Activated CD8-positive, alpha-beta memory T cell treated with anti-CD3 and anti-CD28 coated beads, Interleukin-2, amount 10 ng/mL, durations not matched to agents 7 days and 5 days (primary cell): ENCODE measurements at regions not wholly inside any gene's neighbourhood (a gene's known extent, or its start where the extent isn't known, plus 50 kb on each side); places are given as distances from the start of the nearest gene placed in this dataset.
"Not testable (repeated sequence)": the region's sequence is repeated elsewhere in the genome, so short reads cannot be mapped to it uniquely, and the experiment has no call there.

Experiments used
- ATAC-seq: fragments of 150-1000 bp; cut with Tn5 transposase; one replicate; pipeline ENCODE4 v1.10.0; 2021; ENCODE audit warnings: moderate library complexity
- CTCF ChIA-PET: fragments of 350-600 bp; sonication (Branson Sonifier 250); formaldehyde crosslinking; loops from one replicate; lab custom pipeline; 2021; ENCODE audit warnings: antibody characterized with exemption; lab: Charles Lee
- DNase-seq: peaks from one replicate; pipeline ENCODE4 v3.0.0-alpha.2; 2020
- H3K27ac Mint-ChIP-seq: one replicate; pipeline ENCODE4 v1.8.0; 2021; ENCODE audit warnings: mild to moderate bottlenecking, mixed read lengths
- H3K27me3 Mint-ChIP-seq: one replicate; pipeline ENCODE4 v1.8.0; 2021; ENCODE audit warnings: mixed read lengths
- H3K36me3 Mint-ChIP-seq: one replicate; pipeline ENCODE4 v1.8.0; 2021; ENCODE audit warnings: mild to moderate bottlenecking, mixed read lengths
- H3K4me1 Mint-ChIP-seq: one replicate; pipeline ENCODE4 v1.8.0; 2021; ENCODE audit warnings: mixed read lengths
- H3K4me3 Mint-ChIP-seq: one replicate; pipeline ENCODE4 v1.8.0; 2021; ENCODE audit warnings: mild to moderate bottlenecking, moderate library complexity, mixed read lengths
- H3K9me3 Mint-ChIP-seq: one replicate; pipeline ENCODE4 v1.8.0; 2022; ENCODE audit warnings: low read depth, mixed read lengths

GRCh38 chr20:39725513-39725912 is 763.4 kb downstream of the DHX35 start:
- H3K36me3 Mint-ChIP-seq, H3K4me1 Mint-ChIP-seq, H3K4me3 Mint-ChIP-seq, CTCF ChIA-PET, DNase-seq, H3K27ac Mint-ChIP-seq, ATAC-seq, H3K27me3 Mint-ChIP-seq: not testable (repeated sequence)
- H3K9me3 Mint-ChIP-seq, result peaks cover 17% of the 10 kb centered on the region

- Mint-ChIP-seq H3K4me1 (no peaks in the 10 kb centered on the region), H3K36me3 (no peaks in the 10 kb centered on the region), H3K27me3 (no peaks in the 10 kb centered on the region), H3K27ac (no peak overlapping the region), H3K4me3 (no peak overlapping the region), H3K9me3 (no peaks in the 10 kb centered on the region)
- ATAC-seq (no peak), DNase-seq (no peak)
- CTCF ChIA-PET, result no interaction called here
Observed at GRCh38 chr20:39719293-39719692, 757.1 kb downstream of the DHX35 start.

- no peaks in the 10 kb centered on the region for H3K4me1 Mint-ChIP-seq
- H3K27me3 Mint-ChIP-seq, result no peaks in the 10 kb centered on the region
- CTCF ChIA-PET, result no interaction called here
- no peaks in the 10 kb centered on the region for H3K36me3 Mint-ChIP-seq
- no peak overlapping the region for H3K4me3 Mint-ChIP-seq
- no peak overlapping the region for H3K27ac Mint-ChIP-seq
- no peak for DNase-seq
- ATAC-seq, result no peak
- no peaks in the 10 kb centered on the region for H3K9me3 Mint-ChIP-seq
Observed at GRCh38 chr20:39717936-39718335, 755.8 kb downstream of the DHX35 start.

- Mint-ChIP-seq H3K36me3 (no peaks in the 10 kb centered on the region), H3K4me3 (no peak overlapping the region), H3K27me3 (no peaks in the 10 kb centered on the region), H3K4me1 (no peaks in the 10 kb centered on the region), H3K9me3 (no peaks in the 10 kb centered on the region), H3K27ac (no peak overlapping the region)
- DNase-seq (no peak), ATAC-seq (no peak)
- CTCF ChIA-PET, result no interaction called here
Observed at GRCh38 chr20:39716796-39717341, 754.7 kb downstream of the DHX35 start.

GRCh38 chr20:39713076-39713840 is 751.1 kb downstream of the DHX35 start:
- Mint-ChIP-seq H3K27ac (no peak overlapping the region), H3K9me3 (no peaks in the 10 kb centered on the region), H3K4me1 (no peaks in the 10 kb centered on the region), H3K4me3 (no peak overlapping the region), H3K36me3 (no peaks in the 10 kb centered on the region), H3K27me3 (no peaks in the 10 kb centered on the region)
- CTCF ChIA-PET, result no interaction called here
- no peak for DNase-seq
- ATAC-seq, result no peak

DNA sequence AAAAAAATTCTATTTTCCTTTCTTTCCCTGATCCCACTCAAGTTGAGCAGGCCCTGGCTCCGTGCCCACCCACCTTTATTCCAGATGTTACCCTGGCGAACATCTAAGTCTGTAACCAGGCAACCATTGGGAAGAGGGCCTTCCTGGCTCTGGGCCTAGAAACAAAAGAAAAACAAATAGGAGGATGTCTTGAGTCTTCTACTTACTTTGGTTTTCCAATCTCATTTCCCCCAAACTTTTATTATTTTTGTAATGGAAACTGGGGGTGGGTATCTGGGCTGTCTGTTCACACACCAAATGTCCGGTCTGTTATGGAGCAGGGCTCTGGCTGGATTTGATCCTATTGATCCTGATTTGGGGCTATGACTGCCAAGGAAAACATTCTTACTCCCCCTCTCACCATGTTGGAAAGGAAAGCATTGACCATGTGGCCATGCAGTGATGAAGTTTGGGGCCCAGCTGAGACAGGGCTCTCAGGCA is 744.1 kb downstream of the DHX35 start:
- no peak overlapping the region for H3K4me3 Mint-ChIP-seq
- H3K9me3 Mint-ChIP-seq, result no peaks in the 10 kb centered on the region
- ATAC-seq (no peak), DNase-seq (no peak)
- H3K27ac Mint-ChIP-seq, result no peak overlapping the region
- no peaks in the 10 kb centered on the region for H3K4me1 Mint-ChIP-seq
- H3K36me3 Mint-ChIP-seq, result no peaks in the 10 kb centered on the region
- CTCF ChIA-PET, result no interaction called here
- no peaks in the 10 kb centered on the region for H3K27me3 Mint-ChIP-seq

DNA sequence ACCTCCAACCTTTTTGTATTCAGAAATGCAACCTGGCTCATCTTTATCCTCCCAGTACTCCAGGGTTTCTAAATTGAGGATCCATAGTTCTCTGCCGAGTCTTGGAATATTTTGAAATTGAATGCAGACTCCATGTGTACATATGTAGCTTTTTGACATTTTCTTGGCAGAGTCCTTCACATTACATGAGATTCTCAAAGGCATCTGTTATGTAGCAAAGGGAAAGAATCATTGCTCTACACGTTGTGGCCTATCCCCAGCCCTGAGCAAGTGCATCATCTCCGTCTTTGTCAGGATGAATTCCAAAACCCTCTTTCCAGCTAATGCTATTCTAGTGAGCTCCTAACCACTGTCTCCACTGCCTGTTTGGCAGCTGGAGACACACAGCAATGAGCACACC is 742.9 kb downstream of the DHX35 start:
- DNase-seq (no peak), ATAC-seq (no peak)
- Mint-ChIP-seq H3K9me3 (no peaks in the 10 kb centered on the region), H3K27ac (no peak overlapping the region), H3K36me3 (no peaks in the 10 kb centered on the region), H3K4me1 (no peaks in the 10 kb centered on the region), H3K4me3 (no peak overlapping the region), H3K27me3 (no peaks in the 10 kb centered on the region)
- CTCF ChIA-PET, result no interaction called here

DNA sequence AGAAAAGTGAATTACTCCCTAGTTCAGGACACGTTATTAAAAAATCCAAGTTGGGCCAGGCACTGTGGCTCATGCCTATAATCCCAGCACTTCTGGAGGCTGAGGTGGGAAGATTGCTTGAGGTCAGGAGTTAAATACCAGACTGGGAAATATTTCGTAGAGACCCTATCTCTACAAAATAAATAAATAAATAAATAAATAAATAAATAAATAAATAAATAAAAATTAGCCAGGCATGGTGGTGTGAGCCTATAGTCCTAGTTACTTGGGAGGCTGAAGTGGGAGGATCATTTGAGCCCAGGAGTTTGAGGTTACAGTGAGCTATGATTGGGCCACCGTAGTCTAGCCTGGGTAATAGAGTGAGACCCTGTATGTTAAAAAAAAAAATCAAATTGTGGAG is 741.2 kb downstream of the DHX35 start:
- ATAC-seq, DNase-seq, H3K4me1 Mint-ChIP-seq, H3K27me3 Mint-ChIP-seq, H3K4me3 Mint-ChIP-seq, H3K36me3 Mint-ChIP-seq, H3K9me3 Mint-ChIP-seq, H3K27ac Mint-ChIP-seq, CTCF ChIA-PET: not testable (repeated sequence)

DNA sequence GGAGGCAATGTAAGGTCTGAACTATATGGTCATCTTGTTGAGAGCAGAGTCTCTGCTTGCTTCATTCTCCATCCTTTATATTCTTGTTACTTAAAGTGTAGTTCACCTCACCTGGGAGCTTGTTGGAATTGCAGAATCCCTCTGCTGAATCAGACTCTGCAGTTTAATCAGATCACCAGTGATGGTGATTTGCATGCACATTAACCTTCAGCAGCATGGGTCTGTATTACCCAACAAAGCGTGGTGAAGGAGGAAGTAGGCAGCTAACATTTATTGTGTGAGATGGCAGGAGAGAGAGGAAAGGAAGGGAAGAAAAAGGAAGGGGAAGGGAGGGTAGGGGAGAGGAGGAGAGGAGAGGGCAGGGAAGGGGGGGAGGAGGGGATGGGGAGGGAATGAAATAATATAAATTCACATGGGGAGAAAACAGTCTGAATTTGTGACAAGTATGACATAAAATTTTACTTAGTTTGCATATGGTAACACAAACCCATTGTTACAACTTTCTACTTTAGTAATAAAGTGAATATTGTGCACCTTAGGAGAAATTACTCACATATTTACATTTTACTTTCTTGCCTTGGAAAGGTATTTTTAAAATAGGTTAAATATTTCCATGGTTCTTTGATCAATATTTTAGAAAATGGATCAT is 740.7 kb downstream of the DHX35 start:
- Mint-ChIP-seq H3K36me3 (no peaks in the 10 kb centered on the region), H3K27me3 (no peaks in the 10 kb centered on the region), H3K4me3 (no peak overlapping the region), H3K27ac (no peak overlapping the region), H3K4me1 (no peaks in the 10 kb centered on the region), H3K9me3 (no peaks in the 10 kb centered on the region)
- CTCF ChIA-PET, result no interaction called here
- DNase-seq, result no peak
- ATAC-seq, result no peak

DNA sequence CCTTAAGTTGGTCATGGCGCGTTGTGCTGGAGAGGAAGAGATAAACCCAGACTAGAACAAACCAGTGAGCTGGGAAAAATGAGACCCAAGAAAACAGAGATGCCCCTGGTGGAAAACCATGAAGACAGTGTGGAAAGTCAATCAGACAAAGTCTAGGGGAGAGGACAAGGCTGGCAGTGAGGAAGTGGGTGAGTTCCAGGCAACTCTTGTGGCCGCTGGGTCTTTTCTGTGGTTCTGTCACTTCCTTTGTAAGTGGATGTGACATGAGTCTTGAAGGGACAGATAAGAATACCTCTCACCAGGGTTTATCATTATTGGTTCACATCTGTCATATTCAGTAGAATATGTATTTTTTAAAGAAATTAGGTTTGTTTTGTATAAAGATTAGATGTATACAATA is 738.4 kb downstream of the DHX35 start:
- Mint-ChIP-seq H3K36me3 (no peaks in the 10 kb centered on the region), H3K4me3 (no peak overlapping the region), H3K27me3 (no peaks in the 10 kb centered on the region), H3K4me1 (no peaks in the 10 kb centered on the region), H3K27ac (no peak overlapping the region), H3K9me3 (no peaks in the 10 kb centered on the region)
- DNase-seq (no peak), ATAC-seq (no peak)
- CTCF ChIA-PET, result no interaction called here

GRCh38 chr20:39699166-39699725 is 737.1 kb downstream of the DHX35 start:
- Mint-ChIP-seq H3K9me3 (no peaks in the 10 kb centered on the region), H3K4me1 (no peaks in the 10 kb centered on the region), H3K36me3 (no peaks in the 10 kb centered on the region), H3K4me3 (no peak overlapping the region), H3K27me3 (no peaks in the 10 kb centered on the region), H3K27ac (no peak overlapping the region)
- DNase-seq, result no peak
- ATAC-seq, result no peak
- CTCF ChIA-PET, result no interaction called here

DNA sequence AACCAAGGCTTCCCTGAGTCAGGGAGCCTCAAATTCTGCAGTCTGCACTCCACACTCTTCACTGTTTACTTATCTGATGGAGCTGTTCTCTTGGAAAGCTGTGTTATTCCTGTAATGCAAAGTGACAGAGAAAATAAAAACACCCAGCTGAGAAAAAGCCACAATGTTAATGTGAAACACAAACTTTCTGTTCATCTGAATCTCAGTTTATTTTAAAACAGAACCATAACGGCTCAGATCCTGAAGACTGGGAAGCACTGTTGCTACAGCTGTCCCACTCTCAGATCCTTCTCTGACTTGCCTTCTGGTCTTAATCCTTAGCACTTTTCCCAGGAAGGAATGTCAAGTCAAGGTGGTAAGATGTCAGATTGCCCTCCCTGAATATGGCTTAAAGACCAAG is 736.6 kb downstream of the DHX35 start:
- H3K4me3 Mint-ChIP-seq, result no peak overlapping the region
- ATAC-seq (no peak), DNase-seq (no peak)
- CTCF ChIA-PET, result no interaction called here
- H3K27ac Mint-ChIP-seq, result no peak overlapping the region
- H3K36me3 Mint-ChIP-seq, result no peaks in the 10 kb centered on the region
- no peaks in the 10 kb centered on the region for H3K27me3 Mint-ChIP-seq
- H3K9me3 Mint-ChIP-seq, result no peaks in the 10 kb centered on the region
- no peaks in the 10 kb centered on the region for H3K4me1 Mint-ChIP-seq

DNA sequence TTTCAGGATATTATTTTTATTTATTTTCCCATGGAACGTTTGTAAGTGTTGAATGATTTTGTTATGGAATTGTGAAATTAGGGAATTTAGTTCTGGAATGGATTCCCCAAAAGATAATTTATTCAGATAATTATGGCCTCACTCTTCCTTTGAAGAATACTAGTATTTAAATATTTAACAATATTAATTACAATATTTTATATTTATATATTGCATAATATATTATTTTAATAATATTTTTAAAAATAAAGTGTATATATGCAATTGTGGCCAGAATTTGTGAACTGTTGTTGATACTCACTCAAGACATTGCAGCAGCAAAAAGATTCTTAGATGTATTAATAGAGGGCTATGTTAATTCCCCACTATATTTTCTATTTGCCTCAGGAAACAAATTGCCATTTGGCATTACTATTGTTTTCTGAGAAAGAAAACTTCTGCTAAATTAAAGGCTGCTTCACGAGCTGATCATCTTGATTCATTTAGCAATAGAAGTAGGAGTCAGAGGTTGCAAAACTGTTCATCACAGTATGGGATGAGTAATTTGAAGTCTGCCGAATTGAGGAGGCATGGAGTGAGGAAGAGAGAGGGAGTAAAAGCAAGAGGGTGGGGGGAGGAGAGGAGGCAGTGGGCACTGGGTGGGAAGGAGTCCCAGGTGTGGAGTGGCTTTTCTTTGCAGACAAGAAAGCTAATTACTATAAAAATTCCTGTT is 729.2 kb downstream of the DHX35 start:
- DNase-seq (no peak), ATAC-seq (no peak)
- CTCF ChIA-PET, result no interaction called here
- H3K9me3 Mint-ChIP-seq, result no peaks in the 10 kb centered on the region
- H3K27ac Mint-ChIP-seq, result no peak overlapping the region
- no peaks in the 10 kb centered on the region for H3K27me3 Mint-ChIP-seq
- no peak overlapping the region for H3K4me3 Mint-ChIP-seq
- H3K4me1 Mint-ChIP-seq, result no peaks in the 10 kb centered on the region
- H3K36me3 Mint-ChIP-seq, result no peaks in the 10 kb centered on the region
